HCT116 (cell line): ENCODE measurements at regions not wholly inside any gene's neighbourhood (a gene's known extent, or its start where the extent isn't known, plus 50 kb on each side); places are given as distances from the start of the nearest gene placed in this dataset.

Experiments
- CEBPB ChIP-seq: IDR thresholded peaks from 2 replicates; pipeline ENCODE4 v1.6.1; 2012; ENCODE audit warnings: low read depth
- CTCF ChIP-seq, 3 experiments: fragments of 200-600 bp in 1 of 3; sonication (generic) in 1 of 3; IDR thresholded peaks in 2 of 3; conservative IDR thresholded peaks in 1 of 3; 2 replicates each; pipeline ENCODE4 v1.5.1; 2012 to 2017; ENCODE audit warnings: low read depth in 2 of 3, low read length in 2 of 3, antibody characterized with exemption in 1 of 3, borderline replicate concordance in 1 of 3, control low read depth in 1 of 3, mild to moderate bottlenecking in 1 of 3, mixed read lengths in 1 of 3, mixed run types in 1 of 3, moderate library complexity in 1 of 3; ENCODE audit not compliant: insufficient read depth in 1 of 3
- EGR1 ChIP-seq: IDR thresholded peaks from 2 replicates; pipeline ENCODE4 v1.6.1; 2012; ENCODE audit warnings: low read depth
- ELF1 ChIP-seq: IDR thresholded peaks from 2 replicates; pipeline ENCODE4 v1.6.1; 2012; ENCODE audit warnings: low read depth, borderline replicate concordance
- EZH2 ChIP-seq: fragments of 200-600 bp; sonication (generic); IDR thresholded peaks from 2 replicates; pipeline ENCODE4 v1.6.1; 2017; ENCODE audit warnings: antibody characterized with exemption, mixed run types
- EZH2phosphoT487 ChIP-seq: fragments of 200-600 bp; IDR thresholded peaks from 2 replicates; pipeline ENCODE4 v1.6.1; 2018; ENCODE audit warnings: antibody characterized with exemption, borderline replicate concordance
- JUND ChIP-seq: IDR thresholded peaks from 2 replicates; pipeline ENCODE4 v1.6.1; 2012
- POLR2A ChIP-seq: IDR thresholded peaks from 2 replicates; pipeline ENCODE4 v1.7.0; 2011; ENCODE audit warnings: borderline replicate concordance; ENCODE audit not compliant: insufficient read depth, insufficient read length; ENCODE audit errors: extremely low read depth
- POLR2AphosphoS5 ChIP-seq: IDR thresholded peaks from 2 replicates; pipeline ENCODE4 v1.6.1; 2011; ENCODE audit warnings: mild to moderate bottlenecking, low read depth, low read length, moderate library complexity
- REST ChIP-seq: IDR thresholded peaks from 2 replicates; pipeline ENCODE4 v1.6.1; 2012; ENCODE audit warnings: low read depth
- YY1 ChIP-seq: IDR thresholded peaks from 2 replicates; pipeline ENCODE4 v1.6.1; 2011; ENCODE audit warnings: low read length, low read depth, moderate library complexity, mild to moderate bottlenecking; ENCODE audit not compliant: insufficient replicate concordance; ENCODE audit errors: extremely low read depth
- ZFX ChIP-seq: fragments of 450-650 bp; IDR thresholded peaks from 2 replicates; pipeline ENCODE4 v1.6.1; 2017

- no peak for TF ChIP-seq CTCF (IDR thresholded peaks at IDR 0.05 in 2 of 3, conservative IDR thresholded peaks at IDR 0.05 in 1 of 3; ENCODE audit: borderline replicate concordance in 1 of 3, insufficient read depth in 1 of 3, low read depth in 2 of 3, low read length in 2 of 3)
- TF ChIP-seq ELF1, result no peak
- TF ChIP-seq CEBPB, result no peak
- TF ChIP-seq JUND, result no peak
- no peak for TF ChIP-seq YY1
- no peak for TF ChIP-seq EZH2
- no peak for TF ChIP-seq POLR2A
- TF ChIP-seq ZFX, result no peak
- TF ChIP-seq REST, result no peak
- no peak for TF ChIP-seq POLR2AphosphoS5
- TF ChIP-seq EZH2phosphoT487, result no peak
- TF ChIP-seq EGR1, result no peak
These were observed 409.8 kb downstream of the HACE1 start for GRCh38 chr6:104449918-104450317.
